Keratinocyte (primary cell): ENCODE measurements at regions not wholly inside any gene's neighbourhood (a gene's known extent, or its start where the extent isn't known, plus 50 kb on each side); places are given as distances from the start of the nearest gene placed in this dataset.

Source experiments
- CTCF ChIP-seq, 3 experiments: IDR thresholded peaks in 1 of 3; conservative IDR thresholded peaks in 1 of 3; optimal IDR thresholded peaks in 1 of 3; 2 replicates in 2 of 3; 3 replicates in 1 of 3; pipeline versions ENCODE3 to v1.5.1; 2011; ENCODE audit warnings: low read length in 3 of 3, mild to moderate bottlenecking in 3 of 3, moderate library complexity in 2 of 3, control low read depth in 1 of 3, inconsistent platforms in 1 of 3; ENCODE audit not compliant: insufficient read depth in 2 of 3; ENCODE audit errors: extremely low read depth in 1 of 3
- EZH2 ChIP-seq: IDR thresholded peaks from one replicate; pipeline ENCODE4 v1.6.1; 2012; ENCODE audit warnings: inconsistent platforms, mild to moderate bottlenecking, low read length, moderate library complexity

- TF ChIP-seq CTCF (optimal IDR thresholded peaks at IDR 0.05 in 1 of 3, IDR thresholded peaks at IDR 0.05 in 1 of 3, conservative IDR thresholded peaks at IDR 0.05 in 1 of 3; ENCODE audit: extremely low read depth in 1 of 3, insufficient read depth in 2 of 3, low read length in 3 of 3) (no peak), EZH2 (no peak)
Observed at GRCh38 chr4:37160653-37161052, 83.9 kb upstream of the NWD2 start.
